Embryonic facial prominence (tissue), 1 donor: ENCODE measurements at regions not wholly inside any gene's neighbourhood (a gene's known extent, or its start where the extent isn't known, plus 50 kb on each side); places are given as distances from the start of the nearest gene placed in this dataset.

ENCODE experiments used
- DNase-seq: peaks from one replicate; pipeline ENCODE4 v3.0.0-alpha.2; 2016; ENCODE audit errors: extremely low spot score

DNA sequence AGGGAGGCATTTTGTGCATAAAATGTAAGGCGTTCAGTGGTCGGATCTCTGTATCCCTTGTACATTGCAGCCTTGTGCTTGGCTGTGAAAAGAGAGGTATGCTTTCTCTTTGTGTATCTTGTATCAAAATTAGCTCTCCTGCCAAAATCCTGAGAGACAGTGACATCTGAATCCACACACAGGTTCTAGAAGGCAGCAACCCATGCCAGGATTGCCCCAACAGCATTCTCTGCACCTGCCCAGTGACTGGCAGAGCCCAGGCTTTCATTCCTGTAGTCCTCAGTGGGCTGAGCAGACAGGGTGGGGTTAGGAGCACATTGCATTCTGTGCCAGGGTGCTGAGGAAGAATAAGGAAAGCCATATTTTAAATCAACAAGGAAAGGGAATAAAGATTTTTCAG, 740.3 kb upstream of the RAB6C start:
- no peak for DNase-seq

DNA sequence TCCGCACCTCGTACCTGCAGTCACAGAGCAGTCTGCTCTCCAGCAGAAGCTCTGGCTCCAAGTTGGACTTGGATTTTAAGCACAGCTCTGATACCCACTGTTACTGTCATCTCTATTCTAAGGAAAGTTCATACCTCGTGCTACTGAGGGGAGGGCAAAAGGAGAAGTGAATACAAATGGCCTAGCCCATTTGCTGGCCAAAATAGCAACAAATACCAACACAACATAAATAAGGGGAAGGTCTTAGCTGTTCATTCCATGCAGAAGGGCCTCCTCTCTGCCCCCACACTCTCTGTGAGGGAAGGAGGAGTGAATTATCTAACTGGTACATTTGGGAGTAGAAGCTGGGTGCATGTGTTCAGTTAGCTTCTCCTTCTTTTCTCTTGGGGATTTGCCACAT, 739.4 kb upstream of the RAB6C start:
- no peak for DNase-seq

DNA sequence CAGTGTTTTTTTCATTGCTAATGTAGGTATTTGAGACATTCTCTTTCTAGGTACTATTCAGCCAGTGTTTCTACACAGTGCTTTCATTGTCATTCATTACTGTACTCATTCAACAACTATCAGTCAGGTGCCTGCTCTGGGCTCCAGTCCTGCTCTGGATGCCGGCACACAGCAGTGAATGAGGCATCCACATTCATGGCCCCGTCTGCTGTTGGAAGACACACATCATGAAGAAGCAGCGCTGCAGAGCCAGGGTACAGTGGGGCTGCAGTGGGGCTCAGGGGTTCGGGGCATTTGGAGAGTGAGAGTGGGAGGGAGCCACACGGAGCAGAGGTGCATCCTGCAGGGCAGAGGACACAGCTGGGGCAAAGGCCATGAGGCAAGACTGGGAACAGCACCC, 737.2 kb upstream of the RAB6C start:
- DNase-seq = no peak

DNA sequence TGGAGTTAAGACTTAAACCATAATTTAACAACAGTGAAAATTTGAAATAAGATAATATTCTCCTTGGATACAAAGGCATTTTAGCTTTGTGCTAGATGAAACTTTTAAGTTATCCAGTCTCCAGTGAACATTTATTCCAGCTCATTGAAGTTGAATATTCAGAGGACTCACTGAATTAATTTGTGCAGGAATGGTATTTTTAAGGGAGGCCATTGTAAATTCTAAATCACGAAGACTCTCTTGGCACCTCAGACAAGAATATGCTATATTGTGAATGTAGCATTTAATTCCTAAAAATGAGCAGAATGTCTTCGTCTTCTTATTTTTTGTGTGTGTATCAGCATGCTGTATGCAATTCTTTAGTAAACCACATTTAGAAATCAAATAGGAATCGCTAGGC, 731.7 kb upstream of the RAB6C start:
- DNase-seq = no peak

DNA sequence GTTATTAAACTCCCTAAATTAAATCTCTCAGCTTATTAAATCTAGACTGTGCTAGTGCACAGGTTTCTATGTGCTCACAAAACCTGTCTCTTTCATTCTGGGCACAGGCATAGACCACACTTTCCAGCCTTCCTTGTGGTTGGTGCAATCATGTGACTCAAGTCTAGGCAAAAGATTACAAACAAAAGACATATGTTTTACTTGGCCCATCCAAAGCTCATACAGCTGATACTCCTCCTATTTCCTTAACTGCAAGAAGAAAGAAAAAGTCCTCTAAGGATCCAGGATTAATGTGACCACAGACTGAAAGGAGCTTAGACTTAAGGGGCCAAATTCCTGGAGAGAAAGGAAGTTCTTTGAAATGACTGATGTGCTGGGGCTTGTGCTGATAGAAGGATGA, 731.3 kb upstream of the RAB6C start:
- DNase-seq = no peak

DNA sequence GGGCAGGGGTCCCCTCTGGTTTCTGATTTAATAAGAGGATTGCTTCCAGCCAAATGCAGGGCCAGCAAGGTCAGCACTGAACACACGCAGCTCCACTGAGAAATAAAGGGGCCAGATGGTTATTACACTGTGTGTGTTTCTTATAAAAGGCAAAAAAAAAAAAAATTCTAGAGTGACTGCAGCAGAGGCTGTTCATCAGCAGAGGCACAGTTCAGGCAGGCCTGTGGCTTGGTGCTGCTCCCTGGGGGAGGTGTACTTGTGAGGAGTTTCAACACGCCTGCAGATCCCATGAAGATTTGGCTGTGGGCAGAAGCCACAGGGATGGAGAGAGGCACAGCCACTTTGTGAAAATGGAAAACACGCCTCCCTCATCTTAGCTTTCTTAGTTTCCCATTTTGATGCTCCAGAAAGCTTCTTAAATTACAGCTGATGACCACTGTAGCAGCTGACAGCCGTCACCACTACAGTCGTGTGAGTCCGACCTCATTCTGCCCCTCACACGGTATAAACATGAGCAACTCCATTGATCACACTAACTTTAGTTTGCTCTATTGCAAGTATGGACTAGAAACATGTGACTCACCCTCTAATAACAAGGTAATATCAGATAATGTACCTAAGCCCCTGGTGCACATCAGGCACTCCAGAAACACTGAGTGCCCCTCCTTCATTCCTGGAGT, 726.5 kb upstream of the RAB6C start:
- no peak for DNase-seq

DNA sequence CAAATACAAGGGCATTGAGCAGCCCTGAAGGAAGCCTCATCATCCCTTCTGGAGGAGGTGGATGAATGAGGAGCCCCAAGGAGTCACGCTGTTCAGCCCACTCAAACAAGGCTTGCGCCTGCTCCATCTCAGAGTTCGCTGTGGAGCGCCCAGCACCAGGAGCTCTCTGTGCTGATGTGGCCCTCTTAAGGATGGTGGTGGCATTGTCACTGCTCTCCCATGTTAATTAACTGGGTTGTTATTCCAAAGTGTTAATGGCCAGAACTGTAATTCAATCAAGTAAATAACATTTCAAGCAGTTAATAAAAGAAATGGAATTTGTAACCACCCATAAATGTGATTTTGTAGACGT, 726.0 kb upstream of the RAB6C start:
- DNase-seq = no peak

DNA sequence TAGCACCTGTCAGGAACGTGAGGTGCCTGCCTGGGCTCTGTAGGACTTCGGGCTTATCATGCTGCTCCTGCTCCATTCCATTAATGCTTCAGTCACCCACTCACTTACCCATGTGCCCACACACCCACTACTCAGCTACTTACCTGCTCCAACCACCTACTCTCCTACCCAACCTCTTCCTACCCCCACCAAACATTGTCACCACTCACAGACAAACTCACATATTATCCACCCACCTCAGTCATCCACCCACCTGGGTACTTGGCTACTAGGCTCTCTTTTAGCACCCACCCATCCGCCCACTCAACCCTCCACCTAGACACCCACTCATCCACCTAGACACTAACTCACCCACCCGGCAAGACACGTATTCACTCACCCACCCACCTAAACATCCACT, 724.7 kb upstream of the RAB6C start:
- no peak for DNase-seq

DNA sequence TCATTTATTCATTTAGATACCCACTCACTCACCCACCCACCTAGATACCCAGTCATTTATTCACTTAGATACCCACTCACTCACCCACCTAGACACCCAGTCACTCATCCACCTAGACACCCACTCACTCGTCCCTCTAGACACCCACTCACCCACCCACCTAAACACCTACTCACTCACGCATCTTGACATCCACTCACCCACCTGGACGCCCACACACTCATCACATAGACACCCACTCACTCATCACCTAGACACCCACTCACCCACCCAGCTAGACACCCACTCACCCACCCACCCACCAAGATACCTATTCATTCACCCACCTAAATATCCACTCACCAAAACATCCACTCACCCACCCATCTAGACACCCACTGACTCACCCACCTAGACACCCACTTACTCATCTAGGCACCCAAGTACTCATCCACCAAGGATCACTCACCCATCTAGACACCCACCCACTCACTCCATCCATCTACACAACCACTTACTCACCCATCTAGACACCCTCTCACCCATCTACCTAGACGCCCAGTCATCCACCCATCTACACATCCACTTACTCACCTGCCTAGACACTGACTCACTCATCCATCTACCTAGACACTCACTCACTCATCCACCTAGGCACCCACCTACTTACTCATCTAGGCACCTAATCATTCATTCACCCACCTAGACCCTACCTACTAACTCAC, 723.7 kb upstream of the RAB6C start:
- DNase-seq = no peak

DNA sequence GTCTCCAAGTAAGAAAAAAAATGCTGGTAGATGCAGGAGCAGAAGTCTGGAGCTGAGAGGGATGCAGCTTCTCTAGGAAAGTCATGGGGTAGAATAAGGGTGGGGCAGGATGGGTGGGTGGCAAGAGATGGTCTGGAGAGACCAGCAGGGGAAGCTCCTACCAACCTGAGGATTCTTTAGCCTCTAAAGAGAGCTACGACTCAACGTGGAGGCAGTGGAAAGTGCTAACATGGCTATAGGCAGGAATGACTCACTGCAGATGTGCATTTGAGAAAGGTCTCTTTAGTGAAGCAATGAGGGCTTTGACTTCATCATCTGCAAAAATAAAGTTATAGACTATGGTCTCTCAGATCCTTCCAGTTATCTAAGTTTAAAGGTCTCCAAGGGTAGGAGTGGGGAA, 722.8 kb upstream of the RAB6C start:
- no peak for DNase-seq

DNA sequence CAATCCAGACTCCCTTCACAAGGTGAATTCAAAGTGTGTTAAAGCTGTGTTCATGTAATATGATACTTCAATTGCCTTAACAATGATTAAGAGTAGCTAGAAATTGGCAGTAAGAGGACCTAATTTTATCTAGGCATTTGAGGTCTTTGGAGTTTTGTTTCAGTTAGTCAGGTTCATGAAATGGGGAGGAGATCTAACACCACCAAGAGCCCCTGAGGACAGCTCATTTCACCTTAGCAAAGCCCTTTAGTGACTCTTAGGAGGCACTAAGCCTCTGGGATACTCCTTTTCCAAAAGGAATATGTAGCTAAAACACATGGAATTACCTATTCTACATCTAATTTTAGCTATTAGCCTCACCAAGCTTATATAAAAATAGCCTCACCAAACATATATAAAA, 716.5 kb upstream of the RAB6C start:
- DNase-seq = no peak

DNA sequence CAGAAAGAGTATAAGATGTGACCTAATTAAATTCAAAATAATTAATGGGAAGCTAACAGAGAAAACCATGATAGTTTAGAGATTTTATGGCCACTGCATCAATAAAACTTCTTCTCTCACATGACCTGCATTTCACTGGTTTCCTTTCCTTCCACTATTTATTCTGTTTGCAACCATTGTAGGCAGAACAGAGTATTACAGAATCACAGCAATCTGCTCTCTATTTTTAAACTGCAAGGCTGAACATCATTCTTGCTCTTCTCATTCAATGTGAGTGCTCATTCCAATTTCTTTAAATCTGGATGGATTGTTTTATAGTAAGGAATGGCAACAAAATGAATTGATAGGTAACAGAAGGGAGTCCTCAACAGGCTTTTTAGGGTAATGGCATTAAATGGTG, 715.5 kb upstream of the RAB6C start:
- DNase-seq = no peak

DNA sequence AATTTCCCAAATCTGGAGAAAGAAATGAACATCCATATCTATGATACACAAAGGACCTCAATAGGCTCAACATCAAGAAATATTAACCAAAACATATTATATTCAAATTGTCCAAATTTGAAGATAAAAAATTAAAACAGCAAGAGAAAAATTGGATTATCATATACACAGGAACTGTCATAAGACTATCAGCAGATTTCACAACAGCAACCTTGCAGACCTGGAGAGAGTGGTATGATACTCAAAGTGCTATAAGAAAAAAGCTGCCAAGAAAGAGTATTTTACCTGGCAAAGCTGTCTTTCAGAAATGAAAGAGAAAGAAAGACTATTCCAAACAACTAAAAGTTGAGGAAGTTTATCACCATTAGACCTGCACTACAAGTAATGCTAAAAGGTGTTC, 711.9 kb upstream of the RAB6C start:
- no peak for DNase-seq

DNA sequence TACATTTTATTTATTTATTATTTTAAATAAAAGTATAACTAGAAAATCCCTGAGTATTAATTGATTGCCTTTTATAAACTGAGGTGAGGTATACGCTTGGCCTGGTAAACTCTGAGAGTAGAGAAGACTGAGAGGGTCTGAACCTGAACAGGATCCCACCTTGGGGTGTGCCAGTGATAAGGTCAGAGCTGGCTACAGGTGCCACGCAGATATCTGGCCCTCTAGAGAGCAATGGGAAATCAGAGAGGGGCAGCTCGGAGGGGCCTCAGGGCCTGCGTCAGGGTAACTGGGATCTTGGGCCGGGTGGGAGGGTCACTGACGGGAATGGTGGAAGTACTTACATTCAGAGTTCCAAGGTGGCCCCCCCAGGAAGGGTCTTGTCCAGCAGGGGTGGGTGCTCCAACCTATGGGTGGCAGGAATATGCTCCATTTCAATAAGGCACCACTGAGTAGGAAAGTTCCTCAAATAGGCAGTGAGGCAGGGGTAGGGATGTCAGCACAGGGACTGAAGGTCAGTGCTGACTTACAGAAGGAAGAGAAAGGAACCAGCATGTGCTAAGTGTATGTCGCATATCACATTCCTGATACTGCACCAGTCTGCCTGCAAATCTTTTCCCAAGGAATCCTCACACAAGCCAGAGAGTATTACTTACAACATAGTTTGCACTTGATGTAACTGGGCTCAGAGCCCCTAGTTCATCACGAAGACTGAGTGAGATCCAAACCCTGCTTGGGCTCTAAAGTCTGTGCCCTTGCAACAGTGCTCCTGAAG, 706.0 kb upstream of the RAB6C start:
- DNase-seq = no peak

DNA sequence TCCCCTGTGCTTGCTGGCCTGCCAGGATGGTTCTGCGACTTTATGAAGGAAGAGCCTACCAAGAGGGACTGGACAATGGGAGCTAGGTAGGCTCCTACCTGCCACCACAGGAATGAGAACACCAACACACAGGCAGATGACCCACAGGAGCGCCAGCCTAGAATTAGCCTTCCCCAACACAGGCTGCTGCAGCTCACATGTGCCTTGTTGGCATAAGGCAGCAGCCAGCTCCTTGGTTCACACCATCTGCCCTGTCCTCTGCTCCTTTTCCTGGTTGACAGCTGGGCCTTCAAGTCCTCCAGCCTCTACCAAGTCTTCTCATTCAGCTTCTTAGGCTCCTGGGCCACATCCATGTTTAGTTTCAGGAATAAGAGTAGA, 705.4 kb upstream of the RAB6C start:
- no peak for DNase-seq

DNA sequence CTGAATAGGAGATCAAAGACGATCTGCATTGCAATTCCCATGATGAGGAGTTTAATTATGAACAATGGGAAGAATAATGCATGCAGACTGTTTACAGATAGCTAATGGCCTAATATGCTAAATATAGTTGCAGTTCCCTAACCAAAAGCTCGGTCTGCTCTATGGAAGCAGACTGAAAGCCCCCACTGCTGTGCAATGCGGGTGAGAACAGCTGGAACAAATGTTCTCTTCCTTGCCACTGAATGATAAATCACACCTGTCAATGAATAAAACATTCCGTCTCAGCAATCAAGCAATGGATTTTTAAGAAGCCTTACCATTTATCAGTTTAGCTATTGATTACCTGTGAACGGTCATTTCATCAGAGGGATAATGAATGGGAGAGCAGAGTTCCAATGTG, 704.5 kb upstream of the RAB6C start:
- no peak for DNase-seq

DNA sequence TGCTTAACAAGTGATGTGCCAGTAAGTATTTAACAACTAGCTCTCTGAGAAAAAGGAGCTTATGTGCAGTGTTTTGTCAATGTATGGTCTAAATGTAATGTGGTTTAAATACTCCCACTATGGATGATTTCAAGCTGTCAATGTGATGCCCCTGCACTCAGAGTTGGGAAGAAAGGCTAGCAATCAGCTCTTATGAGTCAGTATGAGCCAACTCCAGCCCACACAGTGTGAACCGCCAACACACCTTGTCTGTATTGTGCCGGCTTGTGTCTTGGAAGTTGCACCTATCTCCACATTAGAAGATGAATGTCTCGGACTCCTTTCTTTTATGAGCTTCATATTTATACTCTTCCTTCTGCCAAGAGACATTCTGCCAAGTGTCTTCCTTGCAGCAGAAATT, 703.8 kb upstream of the RAB6C start:
- DNase-seq = no peak

DNA sequence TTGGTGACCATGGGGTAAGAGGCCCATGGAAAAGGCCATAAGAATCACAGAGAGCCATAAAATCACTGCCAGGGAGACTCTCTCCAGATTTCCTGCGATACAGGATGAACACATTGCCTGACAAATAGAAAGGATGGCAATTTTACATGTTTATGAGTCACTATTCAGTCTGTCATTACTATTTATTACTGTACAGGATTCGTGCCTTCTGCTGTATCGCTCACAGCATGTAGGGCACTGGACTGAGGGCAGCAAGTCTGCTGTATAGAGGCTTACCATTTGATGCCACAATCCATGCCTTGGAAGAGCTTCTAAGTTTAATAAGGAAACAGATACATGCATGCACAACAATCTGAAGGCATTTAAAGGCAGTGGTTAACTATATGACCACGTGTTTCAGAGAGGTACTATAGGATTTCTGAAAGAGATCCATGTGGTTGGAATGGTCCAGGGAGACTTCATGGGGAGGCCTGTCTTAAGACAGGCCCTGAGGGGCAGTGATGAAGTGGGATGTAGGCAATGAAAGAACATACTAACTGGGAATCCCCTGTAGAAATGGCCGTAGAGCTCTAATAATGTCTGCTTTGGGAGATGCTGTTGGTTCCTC, 702.4 kb upstream of the RAB6C start:
- DNase-seq = no peak

DNA sequence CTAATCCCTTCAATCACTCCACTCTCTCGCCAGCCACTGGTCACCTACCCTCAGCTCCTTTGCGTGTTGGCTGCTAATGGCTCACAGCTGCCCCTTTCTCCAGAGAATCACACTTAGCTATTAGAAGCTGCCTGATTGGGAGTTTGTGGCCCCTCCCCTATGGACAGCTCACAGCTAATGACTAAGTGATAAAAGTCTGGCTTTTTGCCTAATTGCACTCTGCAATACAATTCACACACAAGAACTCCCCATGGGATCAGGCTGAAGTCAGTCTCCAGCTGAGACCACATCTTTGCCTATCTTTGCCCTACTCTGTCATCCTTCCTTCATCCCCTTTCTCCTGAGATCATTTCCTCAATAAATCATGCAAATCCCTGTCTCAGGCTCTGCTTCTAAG, 701.9 kb upstream of the RAB6C start:
- no peak for DNase-seq

DNA sequence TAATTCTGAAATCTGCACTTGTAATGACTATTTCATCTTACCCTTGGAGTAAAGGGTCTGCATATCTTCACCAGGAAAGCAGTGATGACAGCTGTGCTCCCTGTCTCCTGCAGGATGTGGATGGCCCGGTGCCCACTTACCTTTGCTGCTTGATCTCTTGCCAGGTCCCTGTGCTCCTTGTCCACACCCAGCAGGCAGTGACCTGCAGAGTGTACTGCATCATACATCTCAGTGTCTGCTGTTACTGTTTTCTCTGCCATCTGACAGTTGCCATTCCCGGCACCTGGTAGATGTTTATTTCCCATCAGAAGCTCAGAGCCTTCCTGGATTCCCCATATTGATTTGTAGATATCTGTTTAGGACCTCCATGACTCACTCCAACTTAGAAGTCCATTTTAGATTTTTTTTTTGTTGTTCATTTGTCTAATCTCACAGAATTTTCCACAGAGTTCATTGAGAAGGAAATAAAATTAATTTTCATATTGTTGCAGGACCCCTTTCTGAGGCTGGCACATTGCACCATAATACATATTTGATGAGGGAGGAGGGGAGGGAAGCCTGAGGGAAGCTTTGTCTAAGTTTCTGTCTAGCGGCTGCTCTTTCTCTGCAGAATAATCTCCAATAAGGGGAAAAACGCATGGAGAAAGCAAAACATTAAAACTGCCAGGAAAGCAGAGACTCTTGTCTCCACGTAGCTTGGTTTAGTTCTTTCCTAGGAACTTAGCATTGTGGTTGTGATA, 697.5 kb upstream of the RAB6C start:
- no peak for DNase-seq

DNA sequence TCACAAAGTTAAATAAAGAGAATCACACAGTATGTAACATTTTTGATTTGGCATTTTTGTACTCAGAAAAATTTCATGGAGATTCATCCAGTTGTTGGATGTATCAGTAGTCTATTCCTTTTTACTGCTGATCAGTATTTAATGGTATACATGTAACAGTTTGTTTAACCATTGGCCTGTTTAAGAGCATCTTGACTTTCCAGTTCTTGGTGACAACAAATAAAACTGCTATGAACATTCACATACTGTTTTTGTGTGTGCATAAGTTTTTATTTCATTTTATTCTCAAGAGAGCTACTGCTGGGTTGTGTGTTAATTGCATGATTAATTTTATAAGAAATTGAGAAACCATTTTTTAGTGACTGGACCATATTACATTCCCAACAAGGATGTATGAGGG, 694.5 kb upstream of the RAB6C start:
- no peak for DNase-seq

DNA sequence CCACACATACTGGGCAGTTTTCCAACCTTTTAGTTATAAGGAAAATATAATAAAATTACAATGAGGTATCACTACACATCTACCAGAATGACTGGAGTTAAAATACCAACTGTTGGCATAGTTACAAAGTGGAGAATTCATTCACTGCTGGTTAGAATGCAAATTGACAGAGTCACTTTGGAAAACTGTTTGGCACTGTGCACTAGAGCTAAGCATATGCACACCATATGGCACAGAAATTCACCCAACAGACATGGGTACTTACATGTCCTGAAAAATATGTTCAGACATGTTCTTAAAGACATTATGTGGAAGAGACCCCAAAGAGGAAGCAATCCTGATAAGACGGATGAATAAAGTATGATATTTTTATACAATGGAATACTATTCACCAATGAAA, 686.1 kb upstream of the RAB6C start:
- DNase-seq = no peak
